COR-L47 (cell line): ENCODE measurements at regions not wholly inside any gene's neighbourhood (a gene's known extent, or its start where the extent isn't known, plus 50 kb on each side); places are given as distances from the start of the nearest gene placed in this dataset.
"Not testable (repeated sequence)": the region's sequence is repeated elsewhere in the genome, so short reads cannot be mapped to it uniquely, and the experiment has no call there.

Source experiments
- DNase-seq: peaks from one replicate; lab custom pipeline; 2025; lab: John Stamatoyannopoulos, UW

- no peak for DNase-seq
Observed at GRCh38 chr4:83917572-83917971, 381.7 kb downstream of the GPAT3 start.

- DNase-seq: no peak
Observed at GRCh38 chr4:83910693-83911092, 374.8 kb downstream of the GPAT3 start.

GRCh38 chr4:83906561-83906960, 370.7 kb downstream of the GPAT3 start:
- no peak for DNase-seq

- DNase-seq: peak; percentile 4
Observed at GRCh38 chr4:83905952-83906351, 370.0 kb downstream of the GPAT3 start.

GRCh38 chr4:83903740-83904139, 367.8 kb downstream of the GPAT3 start:
- DNase-seq: not testable (repeated sequence)

GRCh38 chr4:83894831-83895230, 358.9 kb downstream of the GPAT3 start:
- no peak for DNase-seq

- no peak for DNase-seq
Observed at GRCh38 chr4:83890816-83891215, 354.9 kb downstream of the GPAT3 start.

GRCh38 chr4:83890231-83890630, 354.3 kb downstream of the GPAT3 start:
- DNase-seq: no peak

- DNase-seq: no peak
Observed at GRCh38 chr4:83889802-83890201, 353.9 kb downstream of the GPAT3 start.

GRCh38 chr4:83885256-83886182, 349.6 kb downstream of the GPAT3 start:
- no peak for DNase-seq

- no peak for DNase-seq
Observed at GRCh38 chr4:83876047-83876446, 340.1 kb downstream of the GPAT3 start.

GRCh38 chr4:83875437-83875836, 339.5 kb downstream of the GPAT3 start:
- no peak for DNase-seq

GRCh38 chr4:83873996-83874395, 338.1 kb downstream of the GPAT3 start:
- no peak for DNase-seq

- DNase-seq: no peak
Observed at GRCh38 chr4:83870328-83870950, 334.5 kb downstream of the GPAT3 start.

- DNase-seq: no peak
Observed at GRCh38 chr4:83866834-83867621, 331.1 kb downstream of the GPAT3 start.

GRCh38 chr4:83865417-83866150, 329.7 kb downstream of the GPAT3 start:
- no peak for DNase-seq

GRCh38 chr4:83864097-83864817, 328.3 kb downstream of the GPAT3 start:
- DNase-seq: no peak

- no peak for DNase-seq
Observed at GRCh38 chr4:83862471-83862870, 326.6 kb downstream of the GPAT3 start.

- DNase-seq: no peak
Observed at GRCh38 chr4:83860200-83860599, 324.3 kb downstream of the GPAT3 start.

- no peak for DNase-seq
Observed at GRCh38 chr4:83858131-83858530, 322.2 kb downstream of the GPAT3 start.

GRCh38 chr4:83855044-83855443, 319.1 kb downstream of the GPAT3 start:
- no peak for DNase-seq
